ENCODE measurements at regions not wholly inside any gene's neighbourhood (a gene's known extent, or its start where the extent isn't known, plus 50 kb on each side); places are given as distances from the start of the nearest gene placed in this dataset.
"Not testable (repeated sequence)": the region's sequence is repeated elsewhere in the genome, so short reads cannot be mapped to it uniquely, and the experiment has no call there.

DNA sequence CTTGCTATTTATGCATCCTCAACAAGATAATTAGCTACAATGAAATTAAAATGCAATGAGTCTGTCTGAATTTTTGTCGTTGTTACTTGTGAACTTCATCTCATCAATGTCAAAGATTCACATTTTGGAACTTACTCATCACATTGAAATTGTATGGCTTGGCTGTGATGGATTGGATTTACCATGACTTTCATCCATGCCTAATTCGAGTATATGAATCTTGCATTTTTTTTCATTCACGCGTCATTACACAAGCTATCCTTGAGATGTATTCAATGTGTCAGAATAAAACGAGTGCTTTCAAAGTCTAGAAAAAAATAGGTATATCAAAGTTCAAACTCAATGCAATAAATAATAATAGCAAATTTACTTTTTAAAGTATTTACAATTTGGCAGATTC is 265.3 kb downstream of the MAP2K6 start:
- H3K4me2 ChIP-seq (ENCODE audit: low read depth, low read length), result no peak overlapping the region
- H2AFZ ChIP-seq (ENCODE audit: low read length), result no peak overlapping the region
- intact Hi-C loops (cut with micrococcal nuclease; ENCODE audit: unreplicated experiment), result no loop called here
- WGBS (ENCODE audit: low lambda C conversion rate), result 40% methylated on average over 5 of the region's 5 CpGs
- no peaks in the 10 kb centered on the region for H3K27me3 ChIP-seq (ENCODE audit: control insufficient read depth in 1 of 2, insufficient read depth in 2 of 2, low read length in 2 of 2)
- H3K27ac ChIP-seq (ENCODE audit: extremely low read length, insufficient read depth, low read length), result no peak overlapping the region
- FAIRE-seq, result no peak
- H3K4me1 ChIP-seq (ENCODE audit: insufficient read depth, low read length), result no peaks in the 10 kb centered on the region
- in situ Hi-C loops (cut with HindIII; ENCODE audit: extremely low pct_ligation_motif_present, low pct_unique_long_range_greater_than_20kb), result no loop called here
- no peaks in the 10 kb centered on the region for H4K20me1 ChIP-seq (ENCODE audit: insufficient read depth, low read length)
- no TSS peak for BruUV-seq (replicated peaks)
- TF ChIP-seq ZNF883 (CRISPR knock-in tag; IDR thresholded peaks at IDR 0.05; ENCODE audit: not compliant biosample characterization) (no peak), TBL1XR1 (IDR thresholded peaks at IDR 0.05; ENCODE audit: borderline replicate concordance, low read length, partially characterized antibody) (no peak)
- ATAC-seq, result no peak
- H3K79me2 ChIP-seq (ENCODE audit: insufficient read depth, low read length), result no peaks in the 10 kb centered on the region
- no peaks in the 10 kb centered on the region for H3K36me3 ChIP-seq (replicated peaks in 1 of 2; ENCODE audit: control insufficient read depth in 1 of 2, insufficient read depth in 2 of 2, low read length in 2 of 2)
- DNase-seq (ENCODE audit: low spot score), result no peak
- no peak overlapping the region for H3K9ac ChIP-seq (ENCODE audit: insufficient read depth, low read depth, low read length)
- H3K9me3 ChIP-seq (ENCODE audit: low read length), result peaks cover 63% of the 10 kb centered on the region
- ChIA-PET POLR2A (no interaction called here), CTCF (ENCODE audit: low intra/inter-chr PET ratio, low total read pairs) (no interaction called here)
- no peak overlapping the region for H3K4me3 ChIP-seq (replicated peaks in 1 of 3; ENCODE audit: insufficient read depth in 1 of 3, low read depth in 2 of 3, low read length in 3 of 3)

DNA sequence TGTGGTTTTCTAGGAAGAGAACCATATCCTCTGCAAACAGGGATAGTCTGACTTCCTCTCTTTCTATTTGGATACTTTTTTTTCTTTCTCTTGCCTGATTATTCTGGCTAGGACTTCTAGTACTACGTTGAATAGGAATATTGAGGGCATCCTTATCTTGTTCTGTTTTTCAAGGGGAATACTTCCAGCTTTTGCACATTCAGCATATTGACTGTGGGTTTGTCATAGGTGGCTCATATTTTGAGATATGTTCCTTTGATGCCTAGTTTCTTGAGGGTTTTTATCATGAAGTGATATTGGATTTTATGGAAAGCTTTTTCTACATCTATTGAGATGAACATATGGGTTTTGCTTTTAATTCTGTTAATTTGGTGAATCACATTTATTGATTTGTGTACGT is 269.8 kb downstream of the MAP2K6 start:
- 3% methylated on average over 2 of the region's 2 CpGs for WGBS (ENCODE audit: low lambda C conversion rate)
- no peaks in the 10 kb centered on the region for H3K36me3 ChIP-seq (replicated peaks in 1 of 2; ENCODE audit: control insufficient read depth in 1 of 2, insufficient read depth in 2 of 2, low read length in 2 of 2)

DNA sequence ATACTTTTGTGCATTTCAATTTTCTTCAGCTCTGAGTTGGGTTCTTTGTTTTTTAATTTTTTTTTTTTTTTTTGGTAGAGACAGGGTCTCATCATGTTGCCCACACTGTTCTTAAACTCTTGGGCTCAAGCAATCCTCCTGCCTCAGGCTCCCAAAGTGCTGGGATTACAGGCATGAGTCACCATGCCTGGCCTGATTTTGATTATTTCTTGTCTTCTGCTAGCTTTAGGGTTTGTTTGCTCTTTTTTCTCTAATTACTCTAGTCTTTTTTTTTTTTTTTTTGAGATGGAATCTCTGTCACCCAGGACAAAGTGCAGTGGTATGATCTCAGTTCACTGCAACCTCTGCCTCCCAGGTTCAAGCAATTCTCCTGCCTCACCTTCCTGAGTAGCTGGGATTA is 270.7 kb downstream of the MAP2K6 start:
- H3K27me3 ChIP-seq (ENCODE audit: control insufficient read depth in 1 of 2, insufficient read depth in 2 of 2, low read length in 2 of 2); H4K20me1 ChIP-seq (ENCODE audit: insufficient read depth, low read length); H3K9ac ChIP-seq (ENCODE audit: insufficient read depth, low read depth, low read length); ATAC-seq; H3K79me2 ChIP-seq (ENCODE audit: insufficient read depth, low read length); H3K4me2 ChIP-seq (ENCODE audit: low read depth, low read length); H2AFZ ChIP-seq (ENCODE audit: low read length); H3K36me3 ChIP-seq (replicated peaks in 1 of 2; ENCODE audit: control insufficient read depth in 1 of 2, insufficient read depth in 2 of 2, low read length in 2 of 2); CTCF ChIA-PET (ENCODE audit: low intra/inter-chr PET ratio, low total read pairs); DNase-seq (ENCODE audit: low spot score); in situ Hi-C loops (cut with HindIII; ENCODE audit: extremely low pct_ligation_motif_present, low pct_unique_long_range_greater_than_20kb); FAIRE-seq; H3K27ac ChIP-seq (ENCODE audit: extremely low read length, insufficient read depth, low read length); intact Hi-C loops (cut with micrococcal nuclease; ENCODE audit: unreplicated experiment); H3K4me1 ChIP-seq (ENCODE audit: insufficient read depth, low read length); POLR2A ChIA-PET; BruUV-seq (replicated peaks); H3K4me3 ChIP-seq (replicated peaks in 1 of 3; ENCODE audit: insufficient read depth in 1 of 3, low read depth in 2 of 3, low read length in 3 of 3): not testable (repeated sequence)
- H3K9me3 ChIP-seq (ENCODE audit: low read length), result peaks cover 80% of the 10 kb centered on the region

More for the DNA sequence above, 269.8 kb downstream of the MAP2K6 start:
- ChIA-PET CTCF (ENCODE audit: low intra/inter-chr PET ratio, low total read pairs) (no interaction called here), POLR2A (no interaction called here)
- Histone ChIP-seq H4K20me1 (ENCODE audit: insufficient read depth, low read length) (no peaks in the 10 kb centered on the region), H3K9me3 (ENCODE audit: low read length) (peaks cover 82% of the 10 kb centered on the region), H3K27me3 (ENCODE audit: control insufficient read depth in 1 of 2, insufficient read depth in 2 of 2, low read length in 2 of 2) (no peaks in the 10 kb centered on the region), H3K27ac (ENCODE audit: extremely low read length, insufficient read depth, low read length) (no peak overlapping the region), H3K79me2 (ENCODE audit: insufficient read depth, low read length) (no peaks in the 10 kb centered on the region), H3K9ac (ENCODE audit: insufficient read depth, low read depth, low read length) (no peak overlapping the region), H3K4me3 (replicated peaks in 1 of 3; ENCODE audit: insufficient read depth in 1 of 3, low read depth in 2 of 3, low read length in 3 of 3) (no peak overlapping the region), H2AFZ (ENCODE audit: low read length) (no peak overlapping the region), H3K4me2 (ENCODE audit: low read depth, low read length) (no peak overlapping the region), H3K4me1 (ENCODE audit: insufficient read depth, low read length) (no peaks in the 10 kb centered on the region)
- ATAC-seq (no peak), FAIRE-seq (no peak), DNase-seq (ENCODE audit: low spot score) (no peak)
- no TSS peak for BruUV-seq (replicated peaks)
- in situ Hi-C loops (cut with HindIII; ENCODE audit: extremely low pct_ligation_motif_present, low pct_unique_long_range_greater_than_20kb), result no loop called here
- TF ChIP-seq MAFK (conservative IDR thresholded peaks at IDR 0.05 in 1 of 2, IDR thresholded peaks at IDR 0.05 in 1 of 2; ENCODE audit: low read length in 2 of 2) (peak; percentile 57 to 75), FOSL1 (CRISPR knock-in tag; IDR thresholded peaks at IDR 0.05; ENCODE audit: borderline replicate concordance) (no peak), MAFF (IDR thresholded peaks at IDR 0.05; ENCODE audit: low read depth, low read length) (peak; percentile 61; the same call in 1 of the 2 replicates)
- intact Hi-C loops (cut with micrococcal nuclease; ENCODE audit: unreplicated experiment), result no loop called here

Measured in HepG2 (cell line).